Hepatocyte (in vitro differentiated cells): ENCODE measurements at regions not wholly inside any gene's neighbourhood (a gene's known extent, or its start where the extent isn't known, plus 50 kb on each side); places are given as distances from the start of the nearest gene placed in this dataset.

Source experiments
- DNase-seq: peaks from one replicate; pipeline ENCODE4 v3.0.0-alpha.2; 2016; ENCODE audit warnings: low spot score
- H2AFZ ChIP-seq: fragments of 200-600 bp; sonication (generic); 2 replicates; pipeline ENCODE4 v1.6.0; 2016; ENCODE audit warnings: antibody characterized with exemption, mild to moderate bottlenecking
- H3K27ac ChIP-seq: fragments of 200-600 bp; sonication (generic); 2 replicates; pipeline ENCODE4 v1.5.1; 2016; ENCODE audit warnings: mild to moderate bottlenecking
- H3K27me3 ChIP-seq: fragments of 200-600 bp; sonication (generic); 2 replicates; pipeline ENCODE4 v1.6.1; 2016
- H3K36me3 ChIP-seq: fragments of 200-600 bp; sonication (generic); replicated peaks from 2 replicates; pipeline ENCODE4 v1.5.1; 2016; ENCODE audit warnings: low read depth; ENCODE audit not compliant: insufficient read depth
- H3K4me1 ChIP-seq: fragments of 200-600 bp; sonication (generic); 2 replicates; pipeline ENCODE4 v1.5.1; 2016; ENCODE audit warnings: mild to moderate bottlenecking, moderate library complexity; ENCODE audit not compliant: insufficient read depth
- H3K4me2 ChIP-seq: fragments of 200-600 bp; sonication (generic); 2 replicates; pipeline ENCODE4 v1.6.0; 2016
- H3K4me3 ChIP-seq: fragments of 200-600 bp; sonication (generic); 2 replicates; pipeline ENCODE4 v1.5.1; 2016; ENCODE audit warnings: mild to moderate bottlenecking
- H3K79me2 ChIP-seq: fragments of 200-600 bp; sonication (generic); 2 replicates; pipeline ENCODE4 v1.6.0; 2017; ENCODE audit warnings: mild to moderate bottlenecking
- H3K9me2 ChIP-seq: fragments of 200-600 bp; sonication (generic); replicated peaks from 2 replicates; pipeline ENCODE4 v1.6.0; 2017; ENCODE audit warnings: mild to moderate bottlenecking; ENCODE audit not compliant: insufficient read depth
- H3K9me3 ChIP-seq: fragments of 200-600 bp; sonication (generic); 2 replicates; pipeline ENCODE4 v1.5.1; 2016; ENCODE audit warnings: low read depth, mild to moderate bottlenecking
- H4K20me1 ChIP-seq: fragments of 200-600 bp; sonication (generic); 2 replicates; pipeline ENCODE4 v1.6.0; 2016; ENCODE audit warnings: mild to moderate bottlenecking; ENCODE audit not compliant: insufficient read depth, poor library complexity, severe bottlenecking
- EZH2 ChIP-seq: fragments of 200-600 bp; sonication (generic); IDR thresholded peaks from 2 replicates; pipeline ENCODE4 v1.6.1; 2016; ENCODE audit warnings: antibody characterized with exemption, mild to moderate bottlenecking, borderline replicate concordance
- EZH2phosphoT487 ChIP-seq: fragments of 200-600 bp; sonication (generic); IDR thresholded peaks from one replicate; pipeline ENCODE4 v1.6.1; 2018; ENCODE audit warnings: antibody characterized with exemption, mild to moderate bottlenecking, low read depth, moderate library complexity; ENCODE audit not compliant: unreplicated experiment, severe bottlenecking
- WGBS: methylation state at CpG from one replicate; pipeline ENCODE4 v1.1.6; 2016; ENCODE audit warnings: low lambda C conversion rate; ENCODE audit errors: missing lambda C conversion rate; 5-methylcytosine and 5-hydroxymethylcytosine counted together
- TF ChIP-seq, protein P1 (sequence below): fragments of 200-600 bp; sonication (generic); IDR thresholded peaks from 2 replicates; pipeline ENCODE4 v1.5.1; 2016; ENCODE audit warnings: antibody characterized with exemption, mild to moderate bottlenecking; ENCODE audit not compliant: poor library complexity

GRCh38 chr3:48082580-48083184 is 66.5 kb upstream of the MAP4 start:
- H4K20me1 ChIP-seq = peaks cover 88% of the 10 kb centered on the region
- no peaks in the 10 kb centered on the region for H3K9me2 ChIP-seq
- H3K4me2 ChIP-seq = no peak overlapping the region
- peaks cover 10% of the 10 kb centered on the region for H3K4me1 ChIP-seq
- no peaks in the 10 kb centered on the region for H3K9me3 ChIP-seq
- no peak overlapping the region for H2AFZ ChIP-seq
- WGBS = 88% methylated on average over 4 of the region's 4 CpGs
- TF ChIP-seq, protein P1, sequence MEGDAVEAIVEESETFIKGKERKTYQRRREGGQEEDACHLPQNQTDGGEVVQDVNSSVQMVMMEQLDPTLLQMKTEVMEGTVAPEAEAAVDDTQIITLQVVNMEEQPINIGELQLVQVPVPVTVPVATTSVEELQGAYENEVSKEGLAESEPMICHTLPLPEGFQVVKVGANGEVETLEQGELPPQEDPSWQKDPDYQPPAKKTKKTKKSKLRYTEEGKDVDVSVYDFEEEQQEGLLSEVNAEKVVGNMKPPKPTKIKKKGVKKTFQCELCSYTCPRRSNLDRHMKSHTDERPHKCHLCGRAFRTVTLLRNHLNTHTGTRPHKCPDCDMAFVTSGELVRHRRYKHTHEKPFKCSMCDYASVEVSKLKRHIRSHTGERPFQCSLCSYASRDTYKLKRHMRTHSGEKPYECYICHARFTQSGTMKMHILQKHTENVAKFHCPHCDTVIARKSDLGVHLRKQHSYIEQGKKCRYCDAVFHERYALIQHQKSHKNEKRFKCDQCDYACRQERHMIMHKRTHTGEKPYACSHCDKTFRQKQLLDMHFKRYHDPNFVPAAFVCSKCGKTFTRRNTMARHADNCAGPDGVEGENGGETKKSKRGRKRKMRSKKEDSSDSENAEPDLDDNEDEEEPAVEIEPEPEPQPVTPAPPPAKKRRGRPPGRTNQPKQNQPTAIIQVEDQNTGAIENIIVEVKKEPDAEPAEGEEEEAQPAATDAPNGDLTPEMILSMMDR = no peak
- TF ChIP-seq EZH2phosphoT487 (no peak), EZH2 (no peak)
- no peak for DNase-seq
- no peaks in the 10 kb centered on the region for H3K27me3 ChIP-seq
- H3K27ac ChIP-seq = no peak overlapping the region
- no peak overlapping the region for H3K4me3 ChIP-seq
- H3K79me2 ChIP-seq = peaks cover 94% of the 10 kb centered on the region
- no peaks in the 10 kb centered on the region for H3K36me3 ChIP-seq

DNA sequence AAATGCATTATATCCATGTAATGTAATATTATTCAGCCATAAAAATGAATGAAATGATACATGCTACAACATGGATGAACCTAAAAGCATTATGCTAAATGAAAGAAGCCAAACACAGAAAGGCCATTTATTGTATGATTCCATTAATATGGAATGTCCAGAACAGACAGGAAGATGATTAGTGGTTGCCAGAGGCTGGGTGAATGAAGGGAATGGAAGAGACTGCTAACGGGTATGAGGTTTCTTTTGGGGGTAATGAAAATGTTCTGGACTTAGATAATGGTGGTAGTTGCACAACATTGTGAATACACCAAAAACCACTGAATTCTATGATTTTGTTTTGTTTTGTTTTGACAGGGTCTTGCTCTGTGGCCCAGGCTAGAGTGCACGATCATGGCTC is 61.6 kb upstream of the MAP4 start:
- H3K27ac ChIP-seq = no peak overlapping the region
- TF ChIP-seq EZH2 (no peak), EZH2phosphoT487 (no peak)
- TF ChIP-seq, protein P1 = no peak

DNA sequence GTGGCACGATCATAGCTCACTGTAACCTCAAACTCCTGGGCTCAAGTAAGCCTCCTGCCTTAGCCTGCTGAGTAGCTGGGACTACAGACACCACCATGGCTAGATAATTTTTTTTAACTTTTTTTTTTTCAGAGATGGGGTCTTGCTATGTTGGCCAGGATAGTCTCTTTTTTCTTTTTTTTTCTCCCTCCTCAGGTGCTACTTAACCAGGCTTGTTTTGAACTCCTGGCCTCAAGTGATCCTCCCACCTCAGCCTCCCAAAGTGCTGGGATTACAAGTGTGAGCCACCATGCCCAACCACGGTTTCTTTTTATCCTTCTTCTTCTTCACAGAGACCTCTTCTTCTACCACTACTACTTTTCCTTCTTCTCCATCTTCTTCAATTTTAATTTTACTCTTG is 53.8 kb upstream of the MAP4 start:
- peak overlapping the region; percentile 53 for H3K27ac ChIP-seq
- WGBS = 97% methylated on average over 2 of the region's 2 CpGs
- no peak overlapping the region for H3K4me3 ChIP-seq
- peaks cover 11% of the 10 kb centered on the region for H3K4me1 ChIP-seq
- peak overlapping the region; percentile 23 for H3K4me2 ChIP-seq
- no peak for DNase-seq
- TF ChIP-seq EZH2phosphoT487 (no peak), EZH2 (no peak)
- TF ChIP-seq, protein P1 = no peak
- H4K20me1 ChIP-seq = peaks cover 76% of the 10 kb centered on the region
- no peaks in the 10 kb centered on the region for H3K27me3 ChIP-seq
- H3K9me2 ChIP-seq = no peaks in the 10 kb centered on the region
- no peaks in the 10 kb centered on the region for H3K9me3 ChIP-seq
- peaks cover 94% of the 10 kb centered on the region for H3K79me2 ChIP-seq
- H3K36me3 ChIP-seq = no peaks in the 10 kb centered on the region
- H2AFZ ChIP-seq = no peak overlapping the region

More for the DNA sequence above, 61.6 kb upstream of the MAP4 start:
- no peak overlapping the region for H3K4me2 ChIP-seq
- H3K4me1 ChIP-seq = peaks cover 3% of the 10 kb centered on the region
- H3K27me3 ChIP-seq = no peaks in the 10 kb centered on the region
- no peaks in the 10 kb centered on the region for H3K9me2 ChIP-seq
- no peak overlapping the region for H3K4me3 ChIP-seq
- no peak for DNase-seq
- H2AFZ ChIP-seq = no peak overlapping the region
- 79% methylated on average over 2 of the region's 2 CpGs for WGBS
- peaks cover 94% of the 10 kb centered on the region for H3K79me2 ChIP-seq
- H3K9me3 ChIP-seq = no peaks in the 10 kb centered on the region
- peaks cover 80% of the 10 kb centered on the region for H4K20me1 ChIP-seq
- H3K36me3 ChIP-seq = no peaks in the 10 kb centered on the region

DNA sequence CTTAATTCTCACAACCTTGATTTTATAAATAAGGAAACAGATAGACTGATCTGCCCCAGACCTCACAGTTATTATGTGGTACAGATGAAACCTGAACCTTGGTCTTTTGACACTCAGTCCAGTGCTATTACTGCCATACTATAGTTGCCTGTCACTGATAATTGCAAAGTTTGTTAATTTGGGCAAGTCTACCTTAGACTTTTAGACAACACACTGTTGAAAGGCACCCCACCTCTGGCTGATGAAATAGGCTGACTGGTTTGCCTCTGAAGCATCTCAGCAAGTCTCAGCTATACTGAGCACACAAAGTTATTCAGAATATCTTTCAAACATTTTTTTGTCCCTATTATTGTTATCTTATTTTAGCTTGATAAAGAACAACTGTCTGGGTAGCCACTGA is 53.1 kb upstream of the MAP4 start:
- H3K27ac ChIP-seq = peak overlapping the region; percentile 53
- no peaks in the 10 kb centered on the region for H3K36me3 ChIP-seq
- no peaks in the 10 kb centered on the region for H3K9me2 ChIP-seq
- no peak for DNase-seq
- peaks cover 96% of the 10 kb centered on the region for H3K79me2 ChIP-seq
- H2AFZ ChIP-seq = no peak overlapping the region
- TF ChIP-seq EZH2phosphoT487 = no peak
- TF ChIP-seq EZH2 = no peak
- TF ChIP-seq, protein P1 = no peak
- H3K4me1 ChIP-seq = peaks cover 11% of the 10 kb centered on the region
- no peaks in the 10 kb centered on the region for H3K27me3 ChIP-seq
- H3K4me2 ChIP-seq = peak overlapping the region; percentile 23
- H3K4me3 ChIP-seq = no peak overlapping the region
- peaks cover 83% of the 10 kb centered on the region for H4K20me1 ChIP-seq
- no peaks in the 10 kb centered on the region for H3K9me3 ChIP-seq
